ENCODE measurements at regions not wholly inside any gene's neighbourhood (a gene's known extent, or its start where the extent isn't known, plus 50 kb on each side); places are given as distances from the start of the nearest gene placed in this dataset.

GRCh38 chr14:61113561-61114225, 132.6 kb downstream of the SLC38A6 start:
- Histone ChIP-seq H3K9me3 (no peaks in the 10 kb centered on the region), H3K36me3 (no peaks in the 10 kb centered on the region), H3K27ac (no peak overlapping the region), H3K4me3 (no peak overlapping the region), H3K27me3 (replicated peaks; ENCODE audit: insufficient read depth) (no peaks in the 10 kb centered on the region), H3K4me1 (ENCODE audit: control insufficient read depth in 1 of 2, low read depth in 2 of 2) (peaks cover 3 to 15% of the 10 kb centered on the region in 2 donors)
- TF ChIP-seq CTCF (IDR thresholded peaks at IDR 0.05), result no peak
- ATAC-seq (ENCODE audit: insufficient number of reproducible peaks, low FRiP score, low read depth) (no peak), DNase-seq (ENCODE audit: low spot score) (no peak)

- H3K9me3 ChIP-seq, result no peaks in the 10 kb centered on the region
- DNase-seq (ENCODE audit: low spot score) (no peak), ATAC-seq (ENCODE audit: insufficient number of reproducible peaks, low FRiP score, low read depth) (no peak)
- no peak for TF ChIP-seq CTCF (IDR thresholded peaks at IDR 0.05)
- no peaks in the 10 kb centered on the region for H3K27me3 ChIP-seq (replicated peaks; ENCODE audit: insufficient read depth)
- no peaks in the 10 kb centered on the region for H3K36me3 ChIP-seq
- H3K4me3 ChIP-seq, result no peak overlapping the region
- peaks cover 3 to 15% of the 10 kb centered on the region in 2 donors for H3K4me1 ChIP-seq (ENCODE audit: control insufficient read depth in 1 of 2, low read depth in 2 of 2)
- H3K27ac ChIP-seq, result no peak overlapping the region
These were observed 131.5 kb downstream of the SLC38A6 start for GRCh38 chr14:61112506-61112905.

- no peak for ATAC-seq (ENCODE audit: insufficient number of reproducible peaks, low FRiP score, low read depth)
- peak overlapping the region; percentile 54 for H3K4me3 ChIP-seq
These were observed 130.7 kb downstream of the SLC38A6 start for GRCh38 chr14:61111731-61112130.

GRCh38 chr14:61111209-61111665, 130.2 kb downstream of the SLC38A6 start:
- Histone ChIP-seq H3K4me3 (peak overlapping the region; percentile 54), H3K36me3 (no peaks in the 10 kb centered on the region), H3K27ac (no peak overlapping the region), H3K9me3 (no peaks in the 10 kb centered on the region), H3K4me1 (ENCODE audit: control insufficient read depth in 1 of 2, low read depth in 2 of 2) (peaks cover 3 to 15% of the 10 kb centered on the region in 2 donors), H3K27me3 (replicated peaks; ENCODE audit: insufficient read depth) (no peaks in the 10 kb centered on the region)
- DNase-seq (ENCODE audit: low spot score) (no peak), ATAC-seq (ENCODE audit: insufficient number of reproducible peaks, low FRiP score, low read depth) (no peak)
- no peak for TF ChIP-seq CTCF (IDR thresholded peaks at IDR 0.05)

More at GRCh38 chr14:61111731-61112130, 130.7 kb downstream of the SLC38A6 start:
- peaks cover 3 to 15% of the 10 kb centered on the region in 2 donors for H3K4me1 ChIP-seq (ENCODE audit: control insufficient read depth in 1 of 2, low read depth in 2 of 2)
- TF ChIP-seq CTCF (IDR thresholded peaks at IDR 0.05), result no peak
- no peaks in the 10 kb centered on the region for H3K9me3 ChIP-seq
- no peaks in the 10 kb centered on the region for H3K27me3 ChIP-seq (replicated peaks; ENCODE audit: insufficient read depth)
- H3K36me3 ChIP-seq, result no peaks in the 10 kb centered on the region
- no peak for DNase-seq (ENCODE audit: low spot score)
- H3K27ac ChIP-seq, result no peak overlapping the region

GRCh38 chr14:61110316-61111082, 129.5 kb downstream of the SLC38A6 start:
- no peaks in the 10 kb centered on the region for H3K27me3 ChIP-seq (replicated peaks; ENCODE audit: insufficient read depth)
- ATAC-seq (ENCODE audit: insufficient number of reproducible peaks, low FRiP score, low read depth), result no peak
- H3K36me3 ChIP-seq, result no peaks in the 10 kb centered on the region
- no peak overlapping the region for H3K4me3 ChIP-seq
- DNase-seq (ENCODE audit: low spot score), result no peak
- H3K4me1 ChIP-seq (ENCODE audit: control insufficient read depth in 1 of 2, low read depth in 2 of 2), result peaks cover 3 to 15% of the 10 kb centered on the region in 2 donors
- no peak for TF ChIP-seq CTCF (IDR thresholded peaks at IDR 0.05)
- no peak overlapping the region for H3K27ac ChIP-seq
- no peaks in the 10 kb centered on the region for H3K9me3 ChIP-seq

Measured in thoracic aorta (tissue), 2 donors.